ENCODE measurements at regions not wholly inside any gene's neighbourhood (a gene's known extent, or its start where the extent isn't known, plus 50 kb on each side); places are given as distances from the start of the nearest gene placed in this dataset.

- TF ChIP-seq CTCF (conservative IDR thresholded peaks at IDR 0.05) (no peak), EZH2 (IDR thresholded peaks at IDR 0.05; ENCODE audit: low read depth) (no peak)
- Histone ChIP-seq H3K4me3 (no peak overlapping the region), H3K9me3 (ENCODE audit: insufficient read depth, low read depth) (no peaks in the 10 kb centered on the region), H3K27ac (no peak overlapping the region), H2AFZ (no peak overlapping the region), H3K27me3 (ENCODE audit: insufficient read depth, low read depth) (no peaks in the 10 kb centered on the region), H3F3A (ENCODE audit: insufficient read depth, low read depth) (no peaks in the 10 kb centered on the region), H3K4me1 (replicated peaks; ENCODE audit: insufficient read depth) (no peaks in the 10 kb centered on the region), H3K9me2 (ENCODE audit: insufficient read depth) (no peaks in the 10 kb centered on the region), H3K36me3 (ENCODE audit: low read depth) (no peaks in the 10 kb centered on the region), H4K20me1 (ENCODE audit: insufficient read depth) (no peaks in the 10 kb centered on the region), H3K4me2 (no peak overlapping the region), H3K79me2 (ENCODE audit: low read depth) (no peaks in the 10 kb centered on the region)
- DNase-seq, result no peak
- intact Hi-C loops (cut with micrococcal nuclease; ENCODE audit: unreplicated experiment), result no loop called here
- no TSS peak for BruUV-seq (replicated peaks)
- ChIA-PET CTCF (no interaction called here), POLR2A (ENCODE audit: unreplicated experiment) (no interaction called here)
Measured at GRCh38 chr2:4002841-4003403, 299.5 kb downstream of the DCDC2C start.

- Histone ChIP-seq H3K79me2 (ENCODE audit: low read depth) (no peaks in the 10 kb centered on the region), H3K9me3 (ENCODE audit: insufficient read depth, low read depth) (no peaks in the 10 kb centered on the region), H2AFZ (no peak overlapping the region), H4K20me1 (ENCODE audit: insufficient read depth) (no peaks in the 10 kb centered on the region), H3F3A (ENCODE audit: insufficient read depth, low read depth) (no peaks in the 10 kb centered on the region), H3K4me1 (replicated peaks; ENCODE audit: insufficient read depth) (no peaks in the 10 kb centered on the region), H3K36me3 (ENCODE audit: low read depth) (no peaks in the 10 kb centered on the region), H3K27ac (no peak overlapping the region), H3K9me2 (ENCODE audit: insufficient read depth) (no peaks in the 10 kb centered on the region), H3K27me3 (ENCODE audit: insufficient read depth, low read depth) (peaks cover 15% of the 10 kb centered on the region; the same call in 1 of the 2 replicates), H3K4me2 (no peak overlapping the region), H3K4me3 (no peak overlapping the region)
- no peak for DNase-seq
- POLR2A ChIA-PET (ENCODE audit: unreplicated experiment), result no interaction called here
- TF ChIP-seq EZH2 (IDR thresholded peaks at IDR 0.05; ENCODE audit: low read depth) (no peak), CTCF (conservative IDR thresholded peaks at IDR 0.05) (no peak)
- CTCF ChIA-PET, result no interaction called here
- intact Hi-C loops (cut with micrococcal nuclease; ENCODE audit: unreplicated experiment), result no loop called here
- BruUV-seq (replicated peaks), result no TSS peak
Measured at GRCh38 chr2:4012197-4012596, 308.8 kb downstream of the DCDC2C start.

DNA sequence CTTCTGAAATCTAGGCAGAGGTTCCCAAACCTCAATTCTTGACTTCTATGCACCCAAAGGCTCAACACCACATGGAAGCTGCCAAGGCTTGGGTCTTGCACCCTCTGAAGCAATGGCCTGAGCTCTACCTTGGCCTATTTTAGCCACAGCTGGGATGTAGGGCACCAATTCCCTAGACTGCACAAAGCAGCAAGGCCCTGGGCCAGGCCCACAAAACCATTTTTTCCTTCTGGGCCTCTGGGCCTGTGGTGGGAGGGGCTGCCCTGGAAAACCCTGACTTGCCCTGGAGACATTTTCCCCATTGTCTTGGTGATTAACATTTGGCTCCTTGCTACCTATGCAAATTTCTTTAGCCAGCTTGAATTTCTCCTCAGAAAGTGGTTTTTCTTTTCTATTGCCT lies 315.2 kb downstream of the DCDC2C start:
- H3K27me3 ChIP-seq (ENCODE audit: insufficient read depth, low read depth), result peaks cover 8% of the 10 kb centered on the region; the same call in 1 of the 2 replicates
- H3K79me2 ChIP-seq (ENCODE audit: low read depth), result no peaks in the 10 kb centered on the region
- no peaks in the 10 kb centered on the region for H3K9me2 ChIP-seq (ENCODE audit: insufficient read depth)
- ChIA-PET POLR2A (ENCODE audit: unreplicated experiment) (no interaction called here), CTCF (no interaction called here)
- H3K9me3 ChIP-seq (ENCODE audit: insufficient read depth, low read depth), result no peaks in the 10 kb centered on the region; the same call in 1 of the 2 replicates
- no peak for DNase-seq
- no peak overlapping the region for H2AFZ ChIP-seq
- H3F3A ChIP-seq (ENCODE audit: insufficient read depth, low read depth), result no peaks in the 10 kb centered on the region
- H3K4me3 ChIP-seq, result no peak overlapping the region
- no peaks in the 10 kb centered on the region for H3K36me3 ChIP-seq (ENCODE audit: low read depth)
- TF ChIP-seq CTCF (conservative IDR thresholded peaks at IDR 0.05) (no peak), EZH2 (IDR thresholded peaks at IDR 0.05; ENCODE audit: low read depth) (no peak)
- no peaks in the 10 kb centered on the region for H3K4me1 ChIP-seq (replicated peaks; ENCODE audit: insufficient read depth)
- no peak overlapping the region for H3K4me2 ChIP-seq
- intact Hi-C loops (cut with micrococcal nuclease; ENCODE audit: unreplicated experiment), result no loop called here
- BruUV-seq (replicated peaks), result no TSS peak
- H3K27ac ChIP-seq, result no peak overlapping the region
- H4K20me1 ChIP-seq (ENCODE audit: insufficient read depth), result no peaks in the 10 kb centered on the region
